GM12891 (cell line): ENCODE measurements at regions not wholly inside any gene's neighbourhood (a gene's known extent, or its start where the extent isn't known, plus 50 kb on each side); places are given as distances from the start of the nearest gene placed in this dataset.

Source experiments
- PAX5 ChIP-seq: IDR thresholded peaks from 2 replicates; pipeline ENCODE4 v1.6.1; 2011; ENCODE audit warnings: low read length, moderate library complexity, mild to moderate bottlenecking; ENCODE audit not compliant: insufficient read depth, severe bottlenecking
- POLR2A ChIP-seq: IDR thresholded peaks from 2 replicates; pipeline ENCODE4 v1.6.1; 2011; ENCODE audit warnings: low read depth, low read length, control low read depth
- POLR2AphosphoS5 ChIP-seq: IDR thresholded peaks from 2 replicates; pipeline ENCODE4 v1.6.1; 2011; ENCODE audit warnings: low read depth, low read length, control low read depth
- POU2F2 ChIP-seq: IDR thresholded peaks from 2 replicates; pipeline ENCODE4 v1.6.1; 2011; ENCODE audit warnings: low read depth, mild to moderate bottlenecking, control low read depth, low read length, moderate library complexity
- SPI1 ChIP-seq: IDR thresholded peaks from 2 replicates; pipeline ENCODE4 v1.6.1; 2011; ENCODE audit warnings: low read depth, low read length, control low read depth
- TAF1 ChIP-seq: IDR thresholded peaks from 2 replicates; pipeline ENCODE4 v1.6.1; 2011; ENCODE audit warnings: low read depth, low read length, control low read depth

GRCh38 chr4:92237559-92237958 lies 66.2 kb upstream of the GRID2 start:
- no peak for TF ChIP-seq PAX5
- TF ChIP-seq TAF1 = no peak
- no peak for TF ChIP-seq SPI1
- no peak for TF ChIP-seq POLR2A
- TF ChIP-seq POLR2AphosphoS5 = no peak
- TF ChIP-seq POU2F2 = no peak
